ENCODE measurements at regions not wholly inside any gene's neighbourhood (a gene's known extent, or its start where the extent isn't known, plus 50 kb on each side); places are given as distances from the start of the nearest gene placed in this dataset.

GRCh38 chr11:134464981-134465730 is 53.1 kb upstream of the B3GAT1 start:
- no peak overlapping the region for H3K4me3 ChIP-seq (ENCODE audit: low read length)
- TF ChIP-seq CTCF (conservative IDR thresholded peaks at IDR 0.05; ENCODE audit: low read depth, low read length), result no peak
- peak; percentile 6 for DNase-seq (ENCODE audit: low read depth)

- H3K4me3 ChIP-seq (ENCODE audit: low read length), result no peak overlapping the region
- TF ChIP-seq CTCF (conservative IDR thresholded peaks at IDR 0.05; ENCODE audit: low read depth, low read length), result no peak
- no peak for DNase-seq (ENCODE audit: low read depth)
These were observed 52.2 kb upstream of the B3GAT1 start for GRCh38 chr11:134464196-134464595.

GRCh38 chr11:134463716-134464115 is 51.7 kb upstream of the B3GAT1 start:
- H3K4me3 ChIP-seq (ENCODE audit: low read length), result no peak overlapping the region
- no peak for TF ChIP-seq CTCF (conservative IDR thresholded peaks at IDR 0.05; ENCODE audit: low read depth, low read length)
- no peak for DNase-seq (ENCODE audit: low read depth)
